ENCODE measurements at regions not wholly inside any gene's neighbourhood (a gene's known extent, or its start where the extent isn't known, plus 50 kb on each side); places are given as distances from the start of the nearest gene placed in this dataset.
A peak's percentile ranks its signal among the peaks of the same experiment; 100 is the strongest.

DNA sequence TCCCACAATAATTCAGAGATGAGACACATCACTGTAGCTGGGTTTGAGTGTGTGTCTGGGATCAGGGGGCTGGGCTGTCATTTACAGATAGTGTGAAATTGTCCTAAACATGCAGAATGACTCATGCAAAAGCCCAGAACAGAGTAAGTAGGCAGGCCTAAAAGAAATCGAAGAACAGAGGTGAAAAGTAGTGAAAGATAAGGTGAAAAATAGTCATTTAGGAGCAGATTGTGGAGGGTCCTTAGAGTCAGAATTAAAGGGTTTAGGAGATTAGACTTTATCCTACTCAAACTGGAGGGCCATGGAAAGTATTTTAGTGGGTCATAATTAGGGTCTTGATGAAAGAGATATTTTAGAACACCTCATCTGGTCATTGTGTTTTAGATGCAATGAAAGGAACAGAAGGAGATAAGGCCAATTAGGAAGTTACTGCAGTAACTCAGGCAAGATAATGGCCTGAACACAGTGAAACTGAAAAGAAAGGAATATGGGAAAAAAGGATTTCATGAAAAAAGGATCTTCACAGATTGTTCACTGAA lies 58.3 kb upstream of the NEBL start:
- TF ChIP-seq, protein P1, sequence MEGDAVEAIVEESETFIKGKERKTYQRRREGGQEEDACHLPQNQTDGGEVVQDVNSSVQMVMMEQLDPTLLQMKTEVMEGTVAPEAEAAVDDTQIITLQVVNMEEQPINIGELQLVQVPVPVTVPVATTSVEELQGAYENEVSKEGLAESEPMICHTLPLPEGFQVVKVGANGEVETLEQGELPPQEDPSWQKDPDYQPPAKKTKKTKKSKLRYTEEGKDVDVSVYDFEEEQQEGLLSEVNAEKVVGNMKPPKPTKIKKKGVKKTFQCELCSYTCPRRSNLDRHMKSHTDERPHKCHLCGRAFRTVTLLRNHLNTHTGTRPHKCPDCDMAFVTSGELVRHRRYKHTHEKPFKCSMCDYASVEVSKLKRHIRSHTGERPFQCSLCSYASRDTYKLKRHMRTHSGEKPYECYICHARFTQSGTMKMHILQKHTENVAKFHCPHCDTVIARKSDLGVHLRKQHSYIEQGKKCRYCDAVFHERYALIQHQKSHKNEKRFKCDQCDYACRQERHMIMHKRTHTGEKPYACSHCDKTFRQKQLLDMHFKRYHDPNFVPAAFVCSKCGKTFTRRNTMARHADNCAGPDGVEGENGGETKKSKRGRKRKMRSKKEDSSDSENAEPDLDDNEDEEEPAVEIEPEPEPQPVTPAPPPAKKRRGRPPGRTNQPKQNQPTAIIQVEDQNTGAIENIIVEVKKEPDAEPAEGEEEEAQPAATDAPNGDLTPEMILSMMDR (IDR thresholded peaks at IDR 0.05; ENCODE audit: extremely low read depth, missing control alignments), result no peak
- no peak for DNase-seq (ENCODE audit: low spot score)

DNA sequence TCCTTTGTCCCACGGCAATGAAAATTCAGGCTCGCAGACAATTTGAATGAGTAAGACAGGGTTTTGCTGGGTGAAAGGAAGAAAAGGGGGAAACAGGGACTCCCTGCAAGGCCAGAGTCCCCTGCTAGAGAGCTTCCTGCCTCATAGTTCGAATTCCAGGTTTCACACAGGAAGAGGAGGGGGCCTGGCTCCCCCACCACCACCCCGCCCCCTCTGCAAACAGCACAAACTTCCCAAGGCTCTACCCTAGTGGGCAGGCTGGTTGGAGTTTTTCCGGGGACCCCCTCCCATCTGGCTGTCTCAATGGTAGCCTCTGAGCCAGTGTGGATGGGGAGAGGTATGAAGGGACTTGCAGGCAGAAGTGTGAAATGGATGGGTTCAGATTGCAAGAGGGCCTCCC lies 57.4 kb upstream of the NEBL start:
- TF ChIP-seq, protein P1 (IDR thresholded peaks at IDR 0.05; ENCODE audit: extremely low read depth, missing control alignments), result no peak
- DNase-seq (ENCODE audit: low spot score), result no peak

DNA sequence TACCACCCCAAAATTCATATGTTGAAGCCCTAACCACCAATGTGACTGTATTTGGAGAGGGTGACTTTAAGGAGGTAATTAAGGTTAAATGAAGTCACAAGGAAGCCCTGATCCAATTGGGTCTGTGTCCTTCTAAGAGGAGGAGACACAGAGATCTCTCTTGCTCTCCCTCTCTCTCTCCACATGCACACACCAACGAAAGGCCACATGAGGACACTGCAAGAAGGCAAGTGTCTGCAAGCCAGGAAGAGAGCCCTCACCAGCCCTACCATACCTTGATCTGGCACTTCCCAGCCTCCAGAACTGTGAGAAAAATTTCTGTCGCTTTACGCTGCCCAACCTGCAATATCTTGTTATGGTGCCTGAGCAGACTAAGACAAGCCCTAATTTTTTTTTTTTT lies 56.0 kb upstream of the NEBL start:
- TF ChIP-seq, protein P1 (IDR thresholded peaks at IDR 0.05; ENCODE audit: extremely low read depth, missing control alignments), result no peak
- no peak for DNase-seq (ENCODE audit: low spot score)

DNA sequence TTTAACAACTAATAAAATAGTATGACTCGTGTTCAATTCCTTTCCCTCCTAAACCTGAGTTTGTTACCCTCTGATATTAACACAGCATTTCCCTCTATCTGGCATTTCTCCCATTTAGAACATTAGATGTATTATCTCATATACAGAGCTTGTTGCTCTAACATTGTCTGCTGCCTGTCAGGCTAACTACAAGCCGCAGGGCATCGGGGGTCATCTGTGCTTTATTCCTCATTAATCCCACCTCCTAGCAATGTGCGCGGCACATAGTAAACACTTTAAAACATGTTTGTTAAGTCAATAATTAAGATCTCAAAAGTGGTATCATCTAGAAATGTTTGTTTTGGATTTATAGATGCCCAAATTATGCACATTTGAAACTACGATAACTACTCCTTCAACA lies 52.9 kb upstream of the NEBL start:
- TF ChIP-seq, protein P1 (IDR thresholded peaks at IDR 0.05; ENCODE audit: extremely low read depth, missing control alignments), result no peak
- no peak for DNase-seq (ENCODE audit: low spot score)

DNA sequence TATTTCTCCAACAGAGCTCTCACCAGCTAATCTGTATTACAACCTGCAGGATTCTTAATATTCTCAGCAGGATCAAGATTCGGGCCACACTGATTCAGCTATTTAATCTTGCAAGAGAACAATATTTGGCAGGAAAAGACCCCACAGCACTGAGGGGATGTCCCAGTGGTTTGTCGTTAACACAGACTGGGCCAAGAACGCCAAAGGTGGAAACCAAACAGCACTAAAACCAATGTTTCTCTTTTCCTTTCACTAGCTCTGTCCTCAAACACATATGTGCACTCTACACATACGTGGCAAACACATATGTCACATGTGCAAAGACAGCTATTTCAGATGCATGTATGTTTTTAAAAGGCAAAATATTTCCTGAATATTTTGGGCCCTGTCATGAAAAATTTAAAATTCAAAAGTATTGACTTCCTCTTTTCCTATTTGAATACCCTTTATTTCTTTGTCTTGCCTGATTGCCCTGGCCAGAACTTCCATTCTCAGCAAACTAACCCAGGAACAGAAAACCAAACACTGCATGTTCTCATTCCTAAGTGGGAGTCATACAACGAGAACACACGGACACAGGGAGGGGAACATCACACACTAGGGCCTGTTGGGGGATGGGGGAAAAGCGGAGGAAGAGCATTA lies 51.7 kb upstream of the NEBL start:
- TF ChIP-seq, protein P1 (IDR thresholded peaks at IDR 0.05; ENCODE audit: extremely low read depth, missing control alignments), result no peak
- DNase-seq (ENCODE audit: low spot score), result peak; percentile 10

All from GM20000 (cell line).